OCI-LY3 (cell line): ENCODE measurements at regions not wholly inside any gene's neighbourhood (a gene's known extent, or its start where the extent isn't known, plus 50 kb on each side); places are given as distances from the start of the nearest gene placed in this dataset.

Source experiments
- H2AFZ ChIP-seq: fragments of 200-600, 300-600 bp; shearing (Covaris generic); 2 replicates; pipeline ENCODE4 v1.6.0; 2014; ENCODE audit warnings: antibody characterized with exemption, low read depth, low read length
- H3K27ac ChIP-seq: fragments of 200-600, 300-600 bp; sonication (generic); 2 replicates; pipeline ENCODE4 v1.5.1; 2014; ENCODE audit warnings: mild to moderate bottlenecking, low read length, moderate library complexity, mixed read lengths
- H3K27me3 ChIP-seq: fragments of 200-600, 300-600 bp; sonication (generic); 2 replicates; pipeline ENCODE4 v1.6.1; 2014; ENCODE audit warnings: low read depth, low read length, mixed read lengths
- H3K36me3 ChIP-seq: fragments of 200-600, 300-600 bp; sonication (generic); replicated peaks from 2 replicates; pipeline ENCODE3; 2014; ENCODE audit warnings: low read depth, low read length, mixed read lengths
- H3K4me1 ChIP-seq: fragments of 300-600, 200-600 bp; sonication (generic); 2 replicates; pipeline ENCODE4 v1.6.1; 2014; ENCODE audit warnings: low read length, mixed read lengths
- H3K4me2 ChIP-seq: fragments of 200-600, 300-600 bp; sonication (generic); 2 replicates; pipeline ENCODE4 v1.6.1; 2014; ENCODE audit warnings: low read length, mixed read lengths
- H3K4me3 ChIP-seq: fragments of 300-600, 200-600 bp; sonication (generic); 2 replicates; pipeline ENCODE4 v1.5.1; 2014; ENCODE audit warnings: antibody characterized with exemption, mild to moderate bottlenecking, low read length, moderate library complexity
- H3K79me2 ChIP-seq: fragments of 300-600, 200-600 bp; shearing (Covaris generic); 2 replicates; pipeline ENCODE4 v1.6.1; 2014; ENCODE audit warnings: mild to moderate bottlenecking, low read length, mixed read lengths
- H3K9ac ChIP-seq: fragments of 300-600, 200-600 bp; shearing (Covaris generic); 2 replicates; pipeline ENCODE4 v1.6.0; 2014; ENCODE audit warnings: mild to moderate bottlenecking, low read length, moderate library complexity
- H3K9me3 ChIP-seq: fragments of 200-600, 300-600 bp; shearing (Covaris generic); 2 replicates; pipeline ENCODE4 v1.6.1; 2014; ENCODE audit warnings: low read length, mixed read lengths; ENCODE audit not compliant: insufficient read depth
- H4K20me1 ChIP-seq: fragments of 200-600, 300-600 bp; sonication (generic); 2 replicates; pipeline ENCODE4 v1.6.1; 2016; ENCODE audit warnings: low read length, mixed read lengths; ENCODE audit not compliant: insufficient read depth
- EZH2phosphoT487 ChIP-seq: fragments of 200-600 bp; shearing (Covaris generic); IDR thresholded peaks from 2 replicates; pipeline ENCODE4 v1.6.1; 2018; ENCODE audit warnings: antibody characterized with exemption, mixed run types, low read depth
- TF ChIP-seq, protein P1 (sequence below): fragments of 200-600, 300-600 bp; sonication (generic); IDR thresholded peaks from 2 replicates; pipeline ENCODE4 v1.5.1; 2014; ENCODE audit warnings: antibody characterized with exemption, low read length, low read depth

DNA sequence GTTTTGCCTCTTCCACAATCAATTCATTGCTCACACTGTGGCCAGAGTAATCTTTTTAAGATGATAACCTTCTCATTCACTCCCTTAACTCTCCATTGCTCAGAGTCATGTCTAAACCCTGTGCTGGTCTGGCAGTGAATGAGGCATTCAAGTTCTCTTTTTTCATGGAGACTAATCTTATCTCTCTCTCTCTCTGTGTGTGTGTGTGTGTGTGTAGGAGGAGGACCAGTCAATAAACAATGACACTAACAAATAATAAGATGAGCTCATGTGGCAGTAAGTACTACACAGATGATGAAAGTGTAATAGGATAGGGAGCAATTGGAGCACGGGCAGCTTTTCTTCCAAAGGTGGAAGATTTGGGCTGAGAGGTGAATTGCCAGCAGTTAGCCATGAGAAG lies 122.0 kb upstream of the B3GALT2 start:
- H3K4me3 ChIP-seq = no peak overlapping the region
- no peak overlapping the region for H3K27ac ChIP-seq
- no peaks in the 10 kb centered on the region for H4K20me1 ChIP-seq
- TF ChIP-seq EZH2phosphoT487 = no peak
- TF ChIP-seq, protein P1, sequence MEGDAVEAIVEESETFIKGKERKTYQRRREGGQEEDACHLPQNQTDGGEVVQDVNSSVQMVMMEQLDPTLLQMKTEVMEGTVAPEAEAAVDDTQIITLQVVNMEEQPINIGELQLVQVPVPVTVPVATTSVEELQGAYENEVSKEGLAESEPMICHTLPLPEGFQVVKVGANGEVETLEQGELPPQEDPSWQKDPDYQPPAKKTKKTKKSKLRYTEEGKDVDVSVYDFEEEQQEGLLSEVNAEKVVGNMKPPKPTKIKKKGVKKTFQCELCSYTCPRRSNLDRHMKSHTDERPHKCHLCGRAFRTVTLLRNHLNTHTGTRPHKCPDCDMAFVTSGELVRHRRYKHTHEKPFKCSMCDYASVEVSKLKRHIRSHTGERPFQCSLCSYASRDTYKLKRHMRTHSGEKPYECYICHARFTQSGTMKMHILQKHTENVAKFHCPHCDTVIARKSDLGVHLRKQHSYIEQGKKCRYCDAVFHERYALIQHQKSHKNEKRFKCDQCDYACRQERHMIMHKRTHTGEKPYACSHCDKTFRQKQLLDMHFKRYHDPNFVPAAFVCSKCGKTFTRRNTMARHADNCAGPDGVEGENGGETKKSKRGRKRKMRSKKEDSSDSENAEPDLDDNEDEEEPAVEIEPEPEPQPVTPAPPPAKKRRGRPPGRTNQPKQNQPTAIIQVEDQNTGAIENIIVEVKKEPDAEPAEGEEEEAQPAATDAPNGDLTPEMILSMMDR = no peak
- no peaks in the 10 kb centered on the region for H3K27me3 ChIP-seq
- no peak overlapping the region for H3K9ac ChIP-seq
- no peak overlapping the region for H2AFZ ChIP-seq
- H3K4me1 ChIP-seq = peaks cover 5% of the 10 kb centered on the region; the same call in 1 of the 2 replicates
- H3K4me2 ChIP-seq = no peak overlapping the region
- H3K79me2 ChIP-seq = no peaks in the 10 kb centered on the region
- H3K36me3 ChIP-seq = no peaks in the 10 kb centered on the region
- no peaks in the 10 kb centered on the region for H3K9me3 ChIP-seq

- no peak for TF ChIP-seq EZH2phosphoT487
- TF ChIP-seq, protein P1 = no peak
These were observed 120.0 kb upstream of the B3GALT2 start for GRCh38 chr1:193306430-193306829.

More at GRCh38 chr1:193306430-193306829, 120.0 kb upstream of the B3GALT2 start:
- no peaks in the 10 kb centered on the region for H3K36me3 ChIP-seq
- H3K27ac ChIP-seq = no peak overlapping the region
- H3K4me2 ChIP-seq = no peak overlapping the region
- H3K27me3 ChIP-seq = no peaks in the 10 kb centered on the region
- no peaks in the 10 kb centered on the region for H3K9me3 ChIP-seq
- H3K9ac ChIP-seq = no peak overlapping the region
- no peak overlapping the region for H3K4me3 ChIP-seq
- H3K4me1 ChIP-seq = peaks cover 8% of the 10 kb centered on the region; the same call in 1 of the 2 replicates
- no peak overlapping the region for H2AFZ ChIP-seq
- H3K79me2 ChIP-seq = no peaks in the 10 kb centered on the region
- H4K20me1 ChIP-seq = no peaks in the 10 kb centered on the region
